ENCODE measurements at regions not wholly inside any gene's neighbourhood (a gene's known extent, or its start where the extent isn't known, plus 50 kb on each side); places are given as distances from the start of the nearest gene placed in this dataset.

- TF ChIP-seq CTCF (IDR thresholded peaks at IDR 0.05) (no peak), ELF1 (IDR thresholded peaks at IDR 0.05) (no peak), EZH2phosphoT487 (IDR thresholded peaks at IDR 0.05; ENCODE audit: borderline replicate concordance, low read depth) (no peak), GATA2 (CRISPR knock-in tag; IDR thresholded peaks at IDR 0.05) (no peak), MAX (IDR thresholded peaks at IDR 0.05; ENCODE audit: low read depth) (no peak), RAD21 (IDR thresholded peaks at IDR 0.05; ENCODE audit: low read length) (no peak), POLR2AphosphoS5 (IDR thresholded peaks at IDR 0.05; ENCODE audit: low read depth, low read length) (no peak), NRF1 (IDR thresholded peaks at IDR 0.05; ENCODE audit: low read depth, low read length) (no peak), TEAD4 (IDR thresholded peaks at IDR 0.05; ENCODE audit: borderline replicate concordance, insufficient read depth) (no peak)
Observed at GRCh38 chr2:16178551-16179130, 238.3 kb downstream of the MYCN start.
